HG02970 (cell line): ENCODE measurements at regions not wholly inside any gene's neighbourhood (a gene's known extent, or its start where the extent isn't known, plus 50 kb on each side); places are given as distances from the start of the nearest gene placed in this dataset.

Experiments
- ATAC-seq: cut with Tn5 transposase; IDR thresholded peaks from one replicate; pipeline ENCODE4 v1.9.1; 2021; ENCODE audit warnings: mild to moderate bottlenecking, moderate library complexity, moderate number of reproducible peaks; ENCODE audit not compliant: unreplicated experiment, low FRiP score

- no peak for ATAC-seq
These were observed 165.1 kb downstream of the GPAT3 start for GRCh38 chr4:83701041-83701440.

GRCh38 chr4:83699358-83699757, 163.4 kb downstream of the GPAT3 start:
- no peak for ATAC-seq

GRCh38 chr4:83692028-83692427, 156.1 kb downstream of the GPAT3 start:
- ATAC-seq, result no peak

- ATAC-seq, result no peak
These were observed 150.3 kb downstream of the GPAT3 start for GRCh38 chr4:83686166-83686565.

GRCh38 chr4:83679692-83680091, 143.8 kb downstream of the GPAT3 start:
- no peak for ATAC-seq

- no peak for ATAC-seq
These were observed 143.3 kb downstream of the GPAT3 start for GRCh38 chr4:83679254-83679653.

- no peak for ATAC-seq
These were observed 141.7 kb downstream of the GPAT3 start for GRCh38 chr4:83677656-83678055.

- no peak for ATAC-seq
These were observed 128.8 kb downstream of the GPAT3 start for GRCh38 chr4:83664741-83665140.

- ATAC-seq, result no peak
These were observed 128.2 kb downstream of the GPAT3 start for GRCh38 chr4:83664071-83664470.

- no peak for ATAC-seq
These were observed 126.3 kb downstream of the GPAT3 start for GRCh38 chr4:83662204-83662603.

- no peak for ATAC-seq
These were observed 125.5 kb downstream of the GPAT3 start for GRCh38 chr4:83661359-83661758.

- no peak for ATAC-seq
These were observed 124.7 kb downstream of the GPAT3 start for GRCh38 chr4:83660578-83660977.

GRCh38 chr4:83658806-83659205, 122.9 kb downstream of the GPAT3 start:
- ATAC-seq, result no peak

- ATAC-seq, result no peak
These were observed 121.4 kb downstream of the GPAT3 start for GRCh38 chr4:83657336-83657735.
